ENCODE measurements at regions not wholly inside any gene's neighbourhood (a gene's known extent, or its start where the extent isn't known, plus 50 kb on each side); places are given as distances from the start of the nearest gene placed in this dataset.

- Histone ChIP-seq H3K4me1 (no peaks in the 10 kb centered on the region), H3K27me3 (no peaks in the 10 kb centered on the region), H3K27ac (no peak overlapping the region), H3K9me3 (no peaks in the 10 kb centered on the region), H3K36me3 (ENCODE audit: low read depth, missing control alignments) (no peaks in the 10 kb centered on the region), H3K4me3 (no peak overlapping the region)
- 87 to 93% methylated on average over 2 of the region's 2 CpGs for WGBS, 2 donors
- TF ChIP-seq POLR2A (IDR thresholded peaks at IDR 0.05) (no peak), CTCF (IDR thresholded peaks at IDR 0.05) (no peak)
- intact Hi-C loops (cut with DNase I; ENCODE audit: low total_unique reads) = no loop called here
- no peak for DNase-seq
These were observed 72.4 kb upstream of the TRPM1 start for GRCh38 chr15:31173790-31174450.

- Histone ChIP-seq H3K4me3 (no peak overlapping the region), H3K27ac (no peak overlapping the region), H3K9me3 (no peaks in the 10 kb centered on the region), H3K4me1 (no peaks in the 10 kb centered on the region), H3K36me3 (ENCODE audit: low read depth, missing control alignments) (no peaks in the 10 kb centered on the region), H3K27me3 (no peaks in the 10 kb centered on the region)
- intact Hi-C loops (cut with DNase I; ENCODE audit: low total_unique reads) = no loop called here
- DNase-seq = no peak
- TF ChIP-seq POLR2A (IDR thresholded peaks at IDR 0.05) (no peak), CTCF (IDR thresholded peaks at IDR 0.05) (no peak)
- 88 to 95% methylated on average over 8 to 9 of the region's 9 CpGs for WGBS, 2 donors
These were observed 74.0 kb upstream of the TRPM1 start for GRCh38 chr15:31175484-31175883.

GRCh38 chr15:31177951-31178350 is 76.4 kb upstream of the TRPM1 start:
- H3K36me3 ChIP-seq (ENCODE audit: low read depth, missing control alignments) = no peaks in the 10 kb centered on the region
- no peaks in the 10 kb centered on the region for H3K27me3 ChIP-seq
- WGBS, 2 donors = 33 to 42% methylated on average over 5 of the region's 5 CpGs
- intact Hi-C loops (cut with DNase I; ENCODE audit: low total_unique reads) = no loop called here
- DNase-seq = no peak
- no peak overlapping the region for H3K4me3 ChIP-seq
- no peak overlapping the region for H3K27ac ChIP-seq
- H3K4me1 ChIP-seq = no peaks in the 10 kb centered on the region
- TF ChIP-seq CTCF (IDR thresholded peaks at IDR 0.05) (no peak), POLR2A (IDR thresholded peaks at IDR 0.05) (no peak)
- no peaks in the 10 kb centered on the region for H3K9me3 ChIP-seq

- Histone ChIP-seq H3K27ac (no peak overlapping the region), H3K4me1 (no peaks in the 10 kb centered on the region), H3K27me3 (no peaks in the 10 kb centered on the region), H3K9me3 (no peaks in the 10 kb centered on the region), H3K36me3 (ENCODE audit: low read depth, missing control alignments) (no peaks in the 10 kb centered on the region), H3K4me3 (no peak overlapping the region)
- 67 to 75% methylated on average over 5 of the region's 5 CpGs for WGBS, 2 donors
- TF ChIP-seq POLR2A (IDR thresholded peaks at IDR 0.05) (no peak), CTCF (IDR thresholded peaks at IDR 0.05) (no peak)
- intact Hi-C loops (cut with DNase I; ENCODE audit: low total_unique reads) = no loop called here
- DNase-seq = no peak
These were observed 77.2 kb upstream of the TRPM1 start for GRCh38 chr15:31178705-31179104.

- H3K4me1 ChIP-seq = no peaks in the 10 kb centered on the region
These were observed 78.2 kb upstream of the TRPM1 start for GRCh38 chr15:31179693-31180092.

More at GRCh38 chr15:31179693-31180092, 78.2 kb upstream of the TRPM1 start:
- intact Hi-C loops (cut with DNase I; ENCODE audit: low total_unique reads) = no loop called here
- no peaks in the 10 kb centered on the region for H3K36me3 ChIP-seq (ENCODE audit: low read depth, missing control alignments)
- H3K4me3 ChIP-seq = no peak overlapping the region
- no peaks in the 10 kb centered on the region for H3K9me3 ChIP-seq
- no peak overlapping the region for H3K27ac ChIP-seq
- DNase-seq = no peak
- no peaks in the 10 kb centered on the region for H3K27me3 ChIP-seq
- TF ChIP-seq CTCF (IDR thresholded peaks at IDR 0.05) (no peak), POLR2A (IDR thresholded peaks at IDR 0.05) (no peak)

All from testis (tissue), 2 donors.